ENCODE measurements at regions not wholly inside any gene's neighbourhood (a gene's known extent, or its start where the extent isn't known, plus 50 kb on each side); places are given as distances from the start of the nearest gene placed in this dataset.

GRCh38 chr13:82739881-82740280 lies 1142.4 kb downstream of the SLITRK1 start:
- no peak for DNase-seq
- no peak overlapping the region for H3K4me3 ChIP-seq (ENCODE audit: insufficient read depth, low read depth, low read length)
- no peaks in the 10 kb centered on the region for H3K27me3 ChIP-seq (ENCODE audit: control insufficient read depth, insufficient read depth, low read length)
- H3K36me3 ChIP-seq (replicated peaks; ENCODE audit: control insufficient read depth, insufficient read depth, low read length), result no peaks in the 10 kb centered on the region

GRCh38 chr13:82729401-82729800 lies 1152.9 kb downstream of the SLITRK1 start:
- Histone ChIP-seq H3K4me3 (ENCODE audit: insufficient read depth, low read depth, low read length) (no peak overlapping the region), H3K27me3 (ENCODE audit: control insufficient read depth, insufficient read depth, low read length) (no peaks in the 10 kb centered on the region)
- no peak for DNase-seq

GRCh38 chr13:82720986-82721385 lies 1161.3 kb downstream of the SLITRK1 start:
- Histone ChIP-seq H3K36me3 (replicated peaks; ENCODE audit: control insufficient read depth, insufficient read depth, low read length) (no peaks in the 10 kb centered on the region), H3K4me3 (ENCODE audit: insufficient read depth, low read depth, low read length) (no peak overlapping the region), H3K27me3 (ENCODE audit: control insufficient read depth, insufficient read depth, low read length) (no peaks in the 10 kb centered on the region)
- DNase-seq, result no peak

More at GRCh38 chr13:82729401-82729800, 1152.9 kb downstream of the SLITRK1 start:
- H3K36me3 ChIP-seq (replicated peaks; ENCODE audit: control insufficient read depth, insufficient read depth, low read length), result no peaks in the 10 kb centered on the region

GRCh38 chr13:82719987-82720386 lies 1162.3 kb downstream of the SLITRK1 start:
- Histone ChIP-seq H3K36me3 (replicated peaks; ENCODE audit: control insufficient read depth, insufficient read depth, low read length) (no peaks in the 10 kb centered on the region), H3K27me3 (ENCODE audit: control insufficient read depth, insufficient read depth, low read length) (no peaks in the 10 kb centered on the region), H3K4me3 (ENCODE audit: insufficient read depth, low read depth, low read length) (no peak overlapping the region)
- no peak for DNase-seq

GRCh38 chr13:82717249-82717648 lies 1165.0 kb downstream of the SLITRK1 start:
- Histone ChIP-seq H3K27me3 (ENCODE audit: control insufficient read depth, insufficient read depth, low read length) (no peaks in the 10 kb centered on the region), H3K4me3 (ENCODE audit: insufficient read depth, low read depth, low read length) (no peak overlapping the region), H3K36me3 (replicated peaks; ENCODE audit: control insufficient read depth, insufficient read depth, low read length) (no peaks in the 10 kb centered on the region)
- no peak for DNase-seq

GRCh38 chr13:82713687-82714405 lies 1168.4 kb downstream of the SLITRK1 start:
- Histone ChIP-seq H3K4me3 (ENCODE audit: insufficient read depth, low read depth, low read length) (no peak overlapping the region), H3K36me3 (replicated peaks; ENCODE audit: control insufficient read depth, insufficient read depth, low read length) (no peaks in the 10 kb centered on the region), H3K27me3 (ENCODE audit: control insufficient read depth, insufficient read depth, low read length) (no peaks in the 10 kb centered on the region)
- no peak for DNase-seq

GRCh38 chr13:82702513-82702912 lies 1179.8 kb downstream of the SLITRK1 start:
- H3K36me3 ChIP-seq (replicated peaks; ENCODE audit: control insufficient read depth, insufficient read depth, low read length), result no peaks in the 10 kb centered on the region
- DNase-seq, result no peak
- no peak overlapping the region for H3K4me3 ChIP-seq (ENCODE audit: insufficient read depth, low read depth, low read length)

GRCh38 chr13:82701020-82701419 lies 1181.3 kb downstream of the SLITRK1 start:
- Histone ChIP-seq H3K27me3 (ENCODE audit: control insufficient read depth, insufficient read depth, low read length) (no peaks in the 10 kb centered on the region), H3K4me3 (ENCODE audit: insufficient read depth, low read depth, low read length) (no peak overlapping the region), H3K36me3 (replicated peaks; ENCODE audit: control insufficient read depth, insufficient read depth, low read length) (no peaks in the 10 kb centered on the region)
- DNase-seq, result no peak

More at GRCh38 chr13:82702513-82702912, 1179.8 kb downstream of the SLITRK1 start:
- H3K27me3 ChIP-seq (ENCODE audit: control insufficient read depth, insufficient read depth, low read length), result no peaks in the 10 kb centered on the region

GRCh38 chr13:82698941-82699340 lies 1183.3 kb downstream of the SLITRK1 start:
- Histone ChIP-seq H3K36me3 (replicated peaks; ENCODE audit: control insufficient read depth, insufficient read depth, low read length) (no peaks in the 10 kb centered on the region), H3K4me3 (ENCODE audit: insufficient read depth, low read depth, low read length) (no peak overlapping the region), H3K27me3 (ENCODE audit: control insufficient read depth, insufficient read depth, low read length) (no peaks in the 10 kb centered on the region)
- no peak for DNase-seq

GRCh38 chr13:82698383-82698782 lies 1183.9 kb downstream of the SLITRK1 start:
- no peaks in the 10 kb centered on the region for H3K27me3 ChIP-seq (ENCODE audit: control insufficient read depth, insufficient read depth, low read length)

GRCh38 chr13:82693607-82694006 lies 1188.7 kb downstream of the SLITRK1 start:
- DNase-seq, result no peak
- Histone ChIP-seq H3K27me3 (ENCODE audit: control insufficient read depth, insufficient read depth, low read length) (no peaks in the 10 kb centered on the region), H3K36me3 (replicated peaks; ENCODE audit: control insufficient read depth, insufficient read depth, low read length) (no peaks in the 10 kb centered on the region), H3K4me3 (ENCODE audit: insufficient read depth, low read depth, low read length) (no peak overlapping the region)

More at GRCh38 chr13:82698383-82698782, 1183.9 kb downstream of the SLITRK1 start:
- Histone ChIP-seq H3K36me3 (replicated peaks; ENCODE audit: control insufficient read depth, insufficient read depth, low read length) (no peaks in the 10 kb centered on the region), H3K4me3 (ENCODE audit: insufficient read depth, low read depth, low read length) (no peak overlapping the region)
- no peak for DNase-seq

- DNase-seq, result no peak
- Histone ChIP-seq H3K4me3 (ENCODE audit: insufficient read depth, low read depth, low read length) (no peak overlapping the region), H3K27me3 (ENCODE audit: control insufficient read depth, insufficient read depth, low read length) (no peaks in the 10 kb centered on the region), H3K36me3 (replicated peaks; ENCODE audit: control insufficient read depth, insufficient read depth, low read length) (no peaks in the 10 kb centered on the region)
These were observed 1193.8 kb downstream of the SLITRK1 start for GRCh38 chr13:82688400-82688994.

- Histone ChIP-seq H3K4me3 (ENCODE audit: insufficient read depth, low read depth, low read length) (no peak overlapping the region), H3K27me3 (ENCODE audit: control insufficient read depth, insufficient read depth, low read length) (no peaks in the 10 kb centered on the region), H3K36me3 (replicated peaks; ENCODE audit: control insufficient read depth, insufficient read depth, low read length) (no peaks in the 10 kb centered on the region)
- DNase-seq, result no peak
These were observed 1194.4 kb downstream of the SLITRK1 start for GRCh38 chr13:82687884-82688283.

- DNase-seq, result no peak
- Histone ChIP-seq H3K36me3 (replicated peaks; ENCODE audit: control insufficient read depth, insufficient read depth, low read length) (no peaks in the 10 kb centered on the region), H3K4me3 (ENCODE audit: insufficient read depth, low read depth, low read length) (no peak overlapping the region)
These were observed 1200.7 kb downstream of the SLITRK1 start for GRCh38 chr13:82681535-82681934.

GRCh38 chr13:82678052-82678451 lies 1204.2 kb downstream of the SLITRK1 start:
- Histone ChIP-seq H3K27me3 (ENCODE audit: control insufficient read depth, insufficient read depth, low read length) (no peaks in the 10 kb centered on the region), H3K4me3 (ENCODE audit: insufficient read depth, low read depth, low read length) (no peak overlapping the region), H3K36me3 (replicated peaks; ENCODE audit: control insufficient read depth, insufficient read depth, low read length) (no peaks in the 10 kb centered on the region)
- DNase-seq, result no peak

More at GRCh38 chr13:82681535-82681934, 1200.7 kb downstream of the SLITRK1 start:
- H3K27me3 ChIP-seq (ENCODE audit: control insufficient read depth, insufficient read depth, low read length), result no peaks in the 10 kb centered on the region

All from H7 (cell line).